PC-3 (cell line): ENCODE measurements at regions not wholly inside any gene's neighbourhood (a gene's known extent, or its start where the extent isn't known, plus 50 kb on each side); places are given as distances from the start of the nearest gene placed in this dataset.

Source experiments
- CTCF ChIP-seq: fragments of 300-600 bp; sonication (generic); conservative IDR thresholded peaks from 2 replicates; pipeline ENCODE4 v1.5.1; 2017; ENCODE audit warnings: antibody characterized with exemption, low read depth, mild to moderate bottlenecking, low read length
- EZH2phosphoT487 ChIP-seq: fragments of 300-600 bp; sonication (generic); IDR thresholded peaks from 2 replicates; pipeline ENCODE4 v1.6.1; 2018; ENCODE audit warnings: mild to moderate bottlenecking, antibody characterized with exemption, low read length, borderline replicate concordance

DNA sequence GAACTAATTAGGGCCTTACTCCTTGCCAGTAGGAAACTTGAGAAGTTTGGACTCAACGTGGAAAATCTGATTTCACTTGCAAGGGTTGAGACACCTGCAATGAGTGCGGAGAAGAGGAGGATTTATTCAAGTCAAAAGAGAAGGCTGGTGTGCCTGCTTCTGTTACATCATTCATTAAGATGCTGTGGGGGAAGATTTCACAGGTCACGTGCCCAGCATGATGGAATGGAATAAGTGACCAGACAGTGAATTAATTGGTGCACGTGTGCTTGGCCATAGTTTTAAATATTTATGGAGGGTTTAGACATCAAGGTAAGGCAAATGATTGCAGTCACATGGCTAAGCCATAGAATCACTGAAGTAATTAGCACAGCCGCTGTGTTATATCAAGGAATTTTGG lies 155.0 kb downstream of the C7orf25 start:
- no peak for TF ChIP-seq CTCF
- no peak for TF ChIP-seq EZH2phosphoT487
